Mucosa of rectum (tissue), 2 donors: ENCODE measurements at regions not wholly inside any gene's neighbourhood (a gene's known extent, or its start where the extent isn't known, plus 50 kb on each side); places are given as distances from the start of the nearest gene placed in this dataset.

Experiments
- H3K27ac ChIP-seq, 2 donors: one replicate each; pipeline ENCODE4 v1.7.0; 2013; ENCODE audit warnings: inconsistent platforms in 2 of 2, low read depth in 2 of 2, low read length in 2 of 2
- H3K27me3 ChIP-seq, 2 donors: one replicate each; pipeline ENCODE4 v1.7.0; 2013; ENCODE audit warnings: low read length in 2 of 2; ENCODE audit not compliant: control insufficient read depth in 2 of 2, insufficient read depth in 2 of 2
- H3K36me3 ChIP-seq, 2 donors: one replicate each; pipeline ENCODE4 v1.7.0; 2013; ENCODE audit warnings: low read length in 2 of 2; ENCODE audit not compliant: control insufficient read depth in 2 of 2, insufficient read depth in 2 of 2
- H3K4me1 ChIP-seq, 2 donors: one replicate each; pipeline ENCODE4 v1.7.0; 2013; ENCODE audit warnings: low read length in 2 of 2, mild to moderate bottlenecking in 1 of 2; ENCODE audit not compliant: control insufficient read depth in 2 of 2, insufficient read depth in 2 of 2
- H3K4me3 ChIP-seq, 2 donors: one replicate each; pipeline ENCODE4 v1.7.0; 2013; ENCODE audit warnings: low read length in 2 of 2
- H3K9ac ChIP-seq, 2 donors: one replicate each; pipeline ENCODE4 v1.7.0; 2013; ENCODE audit warnings: low read length in 2 of 2, low read depth in 1 of 2, mild to moderate bottlenecking in 1 of 2
- H3K9me3 ChIP-seq, 2 donors: one replicate each; pipeline ENCODE4 v1.7.0; 2013; ENCODE audit warnings: low read length in 2 of 2; ENCODE audit not compliant: control insufficient read depth in 2 of 2
- donor health status: healthy.
- donor health status: Normal muscosa, but diverticular disease.

DNA sequence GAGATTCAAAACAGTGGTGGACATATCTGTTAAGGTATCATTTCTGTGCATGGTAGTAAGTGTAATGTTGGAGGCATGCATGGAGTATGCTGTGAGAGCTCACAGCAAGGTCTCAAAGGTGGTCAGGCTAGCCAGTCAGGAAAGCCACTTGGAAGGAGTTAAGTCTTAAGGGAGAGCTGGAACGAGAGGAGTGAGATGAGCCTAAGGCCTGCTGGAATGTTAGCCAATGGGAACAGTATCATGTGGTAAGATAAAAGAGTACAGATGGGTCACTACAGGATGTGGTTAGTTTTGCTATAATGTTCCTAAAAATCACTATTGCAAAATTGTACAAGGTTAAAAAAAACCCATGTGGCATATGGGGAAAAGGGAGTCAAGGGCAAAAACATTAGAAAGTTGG, 311.7 kb upstream of the E2F7 start:
- no peak overlapping the region for H3K9ac ChIP-seq
- no peaks in the 10 kb centered on the region for H3K27me3 ChIP-seq
- H3K4me3 ChIP-seq: no peak overlapping the region
- H3K4me1 ChIP-seq: peaks cover 0 to 3% of the 10 kb centered on the region in 2 donors
- H3K36me3 ChIP-seq: no peaks in the 10 kb centered on the region
- H3K9me3 ChIP-seq: no peaks in the 10 kb centered on the region
- H3K27ac ChIP-seq: no peak overlapping the region

DNA sequence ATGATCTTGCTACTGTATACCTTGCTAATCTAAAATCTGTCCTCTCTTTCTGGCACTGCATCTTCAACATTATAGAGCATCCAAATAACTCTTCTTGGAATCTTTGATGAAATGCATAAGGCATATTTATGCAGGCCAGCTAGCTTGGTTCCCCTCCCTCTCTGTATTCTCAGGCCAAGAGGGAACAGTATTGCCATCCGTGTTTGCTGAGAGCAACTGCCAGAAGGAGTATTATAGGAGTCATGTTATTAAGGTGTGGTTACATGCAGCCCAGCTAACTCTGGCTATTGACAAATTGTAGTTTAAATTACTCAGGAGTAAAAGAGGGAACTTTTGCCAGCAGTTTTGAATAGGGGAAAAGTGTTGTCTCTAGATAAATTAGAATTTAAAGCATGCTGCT, 309.3 kb upstream of the E2F7 start:
- H3K9ac ChIP-seq: no peak overlapping the region
- no peaks in the 10 kb centered on the region for H3K9me3 ChIP-seq
- H3K36me3 ChIP-seq: no peaks in the 10 kb centered on the region
- H3K27me3 ChIP-seq: no peaks in the 10 kb centered on the region
- H3K27ac ChIP-seq: no peak overlapping the region
- H3K4me1 ChIP-seq: peaks cover 0 to 5% of the 10 kb centered on the region in 2 donors
- no peak overlapping the region for H3K4me3 ChIP-seq

DNA sequence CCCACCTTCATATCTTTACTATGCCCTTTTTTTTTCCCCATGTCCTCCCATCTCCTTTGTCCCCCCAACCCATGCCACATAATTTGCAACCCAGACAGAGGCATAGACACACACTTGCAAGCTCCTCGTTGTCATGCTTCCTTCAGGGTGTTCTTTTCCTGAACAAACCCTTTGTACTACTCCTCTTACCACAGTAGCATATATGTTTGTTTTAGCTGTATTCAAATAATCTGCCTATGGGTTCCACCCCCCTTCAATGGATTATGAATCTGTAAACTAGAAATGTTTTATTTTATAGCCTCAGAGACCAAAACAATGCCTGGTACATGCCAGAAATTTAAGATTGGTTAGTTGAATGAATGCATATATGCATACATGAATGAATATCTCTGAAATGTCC, 307.1 kb upstream of the E2F7 start:
- Histone ChIP-seq H3K4me1 (peaks cover 0 to 5% of the 10 kb centered on the region in 2 donors), H3K9ac (no peak overlapping the region), H3K9me3 (no peaks in the 10 kb centered on the region), H3K36me3 (no peaks in the 10 kb centered on the region), H3K27me3 (no peaks in the 10 kb centered on the region), H3K27ac (no peak overlapping the region), H3K4me3 (no peak overlapping the region)

DNA sequence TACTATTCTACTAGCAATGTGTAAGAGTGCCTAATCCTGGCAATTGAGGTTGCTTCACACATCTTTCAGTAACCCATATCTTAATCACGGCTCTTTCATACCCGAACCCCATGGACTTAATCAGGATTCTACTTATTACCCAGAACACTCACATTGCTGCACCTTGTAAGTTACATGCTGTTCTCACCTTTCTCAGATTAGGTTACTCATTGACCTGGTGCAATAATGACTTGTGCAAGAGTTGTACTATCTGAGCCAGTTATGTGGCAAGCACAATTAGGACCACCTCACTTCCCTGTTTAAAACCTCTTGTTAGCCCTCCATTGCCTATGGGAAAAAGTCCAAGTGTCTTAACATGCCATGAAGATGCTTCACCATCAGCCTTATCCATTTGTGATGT, 306.7 kb upstream of the E2F7 start:
- no peak overlapping the region for H3K27ac ChIP-seq
- H3K27me3 ChIP-seq: no peaks in the 10 kb centered on the region
- no peak overlapping the region for H3K4me3 ChIP-seq
- no peaks in the 10 kb centered on the region for H3K9me3 ChIP-seq
- H3K9ac ChIP-seq: no peak overlapping the region
- H3K4me1 ChIP-seq: peaks cover 0 to 5% of the 10 kb centered on the region in 2 donors
- H3K36me3 ChIP-seq: no peaks in the 10 kb centered on the region

DNA sequence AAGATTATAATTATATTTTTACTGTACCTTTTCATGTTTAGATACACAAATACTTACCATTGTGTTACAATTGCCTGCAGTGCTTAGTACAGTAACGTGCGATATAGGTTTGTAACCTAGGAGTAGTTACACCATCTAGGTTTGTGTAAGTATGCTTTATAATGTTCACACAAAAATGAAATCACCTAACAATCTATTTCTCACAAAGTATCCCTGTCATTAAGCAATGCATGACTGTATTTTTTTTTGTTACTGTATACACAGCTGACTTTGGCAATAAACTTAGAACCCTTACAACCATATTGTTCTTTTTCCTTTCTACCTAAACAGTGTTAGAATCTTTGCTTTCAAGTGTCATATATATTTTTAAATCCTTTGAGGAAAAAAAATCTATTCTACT, 303.0 kb upstream of the E2F7 start:
- H3K36me3 ChIP-seq: no peaks in the 10 kb centered on the region
- no peaks in the 10 kb centered on the region for H3K27me3 ChIP-seq
- no peak overlapping the region for H3K9ac ChIP-seq
- no peak overlapping the region for H3K27ac ChIP-seq
- no peak overlapping the region for H3K4me3 ChIP-seq
- H3K9me3 ChIP-seq: no peaks in the 10 kb centered on the region
- H3K4me1 ChIP-seq: peaks cover 0 to 5% of the 10 kb centered on the region in 2 donors

DNA sequence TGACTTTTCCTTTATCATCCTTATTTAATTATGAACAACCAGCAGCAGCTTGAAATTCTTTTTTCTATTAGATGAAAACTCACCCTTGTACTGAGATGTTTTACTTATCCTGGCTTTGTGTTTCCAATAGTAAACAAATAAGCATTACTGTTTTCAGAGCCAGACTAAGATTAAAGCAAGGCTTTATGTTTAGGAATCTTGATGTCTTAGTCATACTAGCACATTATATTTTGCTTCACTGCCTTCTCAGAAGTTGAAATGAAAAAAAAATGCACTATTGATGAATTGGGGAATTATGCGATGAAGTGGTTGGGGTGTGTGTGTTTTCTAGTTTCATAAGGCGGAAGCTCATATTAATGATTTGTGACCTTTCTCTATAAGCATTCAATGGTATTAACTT, 301.2 kb upstream of the E2F7 start:
- Histone ChIP-seq H3K27me3 (no peaks in the 10 kb centered on the region), H3K36me3 (no peaks in the 10 kb centered on the region), H3K4me3 (no peak overlapping the region), H3K9me3 (no peaks in the 10 kb centered on the region), H3K9ac (no peak overlapping the region), H3K27ac (no peak overlapping the region), H3K4me1 (no peaks in the 10 kb centered on the region)

DNA sequence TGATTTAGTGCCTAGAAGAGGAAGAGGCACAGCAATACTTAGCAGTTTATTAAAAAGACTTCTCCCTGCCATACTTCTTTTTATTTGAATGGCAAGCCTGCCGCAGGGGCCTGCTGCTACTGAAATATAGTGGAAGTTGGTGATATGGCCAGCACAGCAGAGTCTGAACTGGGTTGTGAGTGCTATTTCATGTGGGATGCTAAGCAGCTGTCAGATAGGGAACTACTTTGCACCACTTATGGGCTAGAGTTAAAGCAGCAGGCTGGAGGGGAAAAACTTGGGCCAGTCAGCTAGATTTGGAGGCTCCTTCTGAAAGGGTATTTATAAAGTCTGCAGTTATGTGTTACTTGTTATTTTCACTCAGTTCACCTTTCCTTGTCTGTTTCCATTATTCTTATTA, 299.0 kb upstream of the E2F7 start:
- Histone ChIP-seq H3K36me3 (no peaks in the 10 kb centered on the region), H3K4me3 (no peak overlapping the region), H3K9ac (no peak overlapping the region), H3K9me3 (no peaks in the 10 kb centered on the region), H3K27me3 (no peaks in the 10 kb centered on the region), H3K27ac (no peak overlapping the region), H3K4me1 (no peaks in the 10 kb centered on the region)

DNA sequence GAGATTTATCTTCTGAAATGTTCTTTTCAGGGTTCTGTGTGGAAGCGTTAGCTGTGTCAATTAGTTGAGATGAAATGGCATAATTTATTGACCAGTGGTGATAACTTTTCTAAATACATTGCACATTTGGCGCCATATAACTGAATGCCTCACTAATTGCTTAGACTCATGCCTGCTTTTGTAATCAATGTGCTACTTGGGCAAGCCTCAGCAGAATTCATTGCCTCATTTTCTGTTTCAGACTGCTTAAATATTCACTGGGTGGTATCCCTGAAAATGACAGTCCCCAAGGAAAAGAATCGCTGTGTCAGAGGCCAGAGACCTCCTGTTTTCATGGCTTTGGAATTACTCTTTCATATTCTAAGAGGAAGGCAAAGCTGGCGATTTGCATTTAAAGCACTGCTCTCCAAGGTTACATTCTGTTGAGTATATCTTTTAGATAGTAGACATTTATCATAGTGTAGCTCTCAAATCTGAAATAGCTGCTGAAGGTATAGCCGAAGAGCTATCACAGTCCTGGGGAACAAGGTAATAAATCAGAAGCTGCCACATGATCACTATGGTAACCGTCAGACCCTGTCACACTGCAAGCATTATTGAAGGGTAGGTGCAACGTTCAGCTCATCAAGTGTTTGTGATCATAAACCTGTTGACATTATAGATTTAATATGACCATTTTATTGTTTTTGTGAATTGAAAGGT, 297.3 kb upstream of the E2F7 start:
- Histone ChIP-seq H3K4me1 (no peaks in the 10 kb centered on the region), H3K27ac (no peak overlapping the region), H3K9ac (no peak overlapping the region), H3K9me3 (no peaks in the 10 kb centered on the region), H3K4me3 (no peak overlapping the region), H3K36me3 (no peaks in the 10 kb centered on the region), H3K27me3 (no peaks in the 10 kb centered on the region)

DNA sequence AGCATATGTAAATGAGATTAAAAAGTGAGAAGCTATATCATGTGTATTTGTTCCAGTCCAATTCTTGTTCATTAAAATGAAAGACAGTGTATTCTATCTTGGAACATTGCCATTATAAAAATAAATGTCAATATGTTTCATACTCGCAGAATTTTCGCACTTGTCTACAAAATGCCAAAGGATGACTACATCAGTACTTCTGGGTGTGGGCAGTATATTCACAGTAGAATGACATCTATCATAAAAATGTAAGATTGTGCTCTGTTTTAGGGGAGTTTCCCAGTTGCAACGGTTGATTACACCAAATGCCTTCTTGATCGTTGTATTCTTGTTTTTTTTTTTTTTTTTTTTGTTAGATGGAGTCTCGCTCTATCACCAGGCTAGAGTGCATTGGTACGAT, 292.3 kb upstream of the E2F7 start:
- Histone ChIP-seq H3K27me3 (no peaks in the 10 kb centered on the region), H3K36me3 (no peaks in the 10 kb centered on the region), H3K9ac (no peak overlapping the region), H3K9me3 (no peaks in the 10 kb centered on the region), H3K27ac (no peak overlapping the region), H3K4me1 (no peaks in the 10 kb centered on the region), H3K4me3 (no peak overlapping the region)

DNA sequence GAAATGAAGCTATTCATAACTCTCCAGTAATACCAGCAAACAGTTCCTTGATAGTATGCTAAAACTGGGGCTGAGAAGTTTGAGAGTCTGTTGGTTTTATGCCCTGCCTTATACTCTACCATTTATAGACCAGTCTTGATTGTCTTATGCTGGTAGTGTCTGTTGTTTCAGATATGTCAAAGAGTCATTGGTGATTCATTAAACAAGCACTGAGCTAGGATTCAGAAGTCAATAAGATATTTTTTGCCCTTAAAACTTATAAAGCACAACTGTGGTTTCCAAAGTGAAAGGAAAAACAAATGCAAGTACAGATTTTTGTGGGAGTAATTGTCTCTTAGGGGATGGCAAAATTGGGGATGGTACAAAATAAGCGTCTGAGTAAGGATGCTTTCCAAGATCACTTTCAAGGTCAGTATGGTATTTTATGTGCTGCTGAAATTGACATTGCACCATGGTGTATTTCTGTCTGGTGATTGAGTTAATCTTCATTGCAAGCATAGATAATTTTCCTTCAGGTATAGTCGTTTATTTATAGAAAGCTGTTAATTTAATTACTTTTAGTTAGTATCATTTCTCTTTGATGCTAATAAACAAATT, 289.5 kb upstream of the E2F7 start:
- H3K27me3 ChIP-seq: no peaks in the 10 kb centered on the region
- no peaks in the 10 kb centered on the region for H3K36me3 ChIP-seq
- no peak overlapping the region for H3K27ac ChIP-seq
- no peak overlapping the region for H3K4me3 ChIP-seq
- no peak overlapping the region for H3K9ac ChIP-seq
- H3K4me1 ChIP-seq: no peaks in the 10 kb centered on the region
- H3K9me3 ChIP-seq: no peaks in the 10 kb centered on the region
